ENCODE measurements at regions not wholly inside any gene's neighbourhood (a gene's known extent, or its start where the extent isn't known, plus 50 kb on each side); places are given as distances from the start of the nearest gene placed in this dataset.

DNA sequence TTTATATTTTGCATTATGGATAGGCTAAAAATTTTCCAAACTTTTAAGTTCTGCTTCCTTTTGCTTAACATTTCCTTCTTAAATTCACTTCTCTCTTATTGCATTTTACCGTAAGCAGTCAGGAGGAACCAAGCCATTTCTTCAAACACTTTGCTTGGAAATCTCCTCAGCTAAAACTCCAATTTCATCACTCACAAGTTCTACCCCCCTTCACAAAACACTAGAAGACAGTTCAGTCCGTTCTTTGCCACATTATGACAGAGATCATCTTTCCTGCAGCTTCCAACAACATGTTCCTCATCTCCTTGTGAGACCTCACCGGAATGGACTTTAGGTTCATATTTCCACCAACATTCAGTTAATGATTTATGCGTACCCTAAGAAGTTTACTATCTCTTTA lies 79.2 kb upstream of the LY86 start:
- Histone ChIP-seq H3K27ac (replicated peaks) (no peak overlapping the region), H3K36me3 (no peaks in the 10 kb centered on the region), H3K4me1 (no peaks in the 10 kb centered on the region), H3K27me3 (ENCODE audit: low read depth) (peaks cover 1% of the 10 kb centered on the region), H3K9me3 (replicated peaks) (peaks cover 12% of the 10 kb centered on the region), H3K4me3 (no peak overlapping the region)
- intact Hi-C loops (cut with micrococcal nuclease), result no loop called here
- DNase-seq, result no peak
- TF ChIP-seq, protein P1, sequence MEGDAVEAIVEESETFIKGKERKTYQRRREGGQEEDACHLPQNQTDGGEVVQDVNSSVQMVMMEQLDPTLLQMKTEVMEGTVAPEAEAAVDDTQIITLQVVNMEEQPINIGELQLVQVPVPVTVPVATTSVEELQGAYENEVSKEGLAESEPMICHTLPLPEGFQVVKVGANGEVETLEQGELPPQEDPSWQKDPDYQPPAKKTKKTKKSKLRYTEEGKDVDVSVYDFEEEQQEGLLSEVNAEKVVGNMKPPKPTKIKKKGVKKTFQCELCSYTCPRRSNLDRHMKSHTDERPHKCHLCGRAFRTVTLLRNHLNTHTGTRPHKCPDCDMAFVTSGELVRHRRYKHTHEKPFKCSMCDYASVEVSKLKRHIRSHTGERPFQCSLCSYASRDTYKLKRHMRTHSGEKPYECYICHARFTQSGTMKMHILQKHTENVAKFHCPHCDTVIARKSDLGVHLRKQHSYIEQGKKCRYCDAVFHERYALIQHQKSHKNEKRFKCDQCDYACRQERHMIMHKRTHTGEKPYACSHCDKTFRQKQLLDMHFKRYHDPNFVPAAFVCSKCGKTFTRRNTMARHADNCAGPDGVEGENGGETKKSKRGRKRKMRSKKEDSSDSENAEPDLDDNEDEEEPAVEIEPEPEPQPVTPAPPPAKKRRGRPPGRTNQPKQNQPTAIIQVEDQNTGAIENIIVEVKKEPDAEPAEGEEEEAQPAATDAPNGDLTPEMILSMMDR (IDR thresholded peaks at IDR 0.05; ENCODE audit: borderline replicate concordance), result no peak

DNA sequence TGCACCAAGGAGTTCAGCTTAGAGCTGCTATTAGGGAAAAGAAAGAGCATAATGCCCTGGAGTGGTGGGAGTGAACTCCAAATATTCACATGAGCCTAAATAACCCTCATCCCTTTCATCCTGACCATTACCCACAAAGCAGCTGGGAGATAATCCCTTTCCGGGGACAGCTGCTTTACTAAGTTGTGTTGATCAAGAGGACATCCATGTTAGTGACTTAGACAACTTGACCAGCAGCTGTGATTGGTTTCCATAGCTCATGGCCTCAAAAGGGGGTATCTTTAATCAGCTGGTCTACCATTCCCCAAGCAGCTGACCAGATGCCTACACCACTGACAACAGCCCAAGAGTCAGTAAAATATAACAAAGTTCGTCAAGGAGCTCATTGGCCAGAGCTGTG lies 75.8 kb upstream of the LY86 start:
- no peaks in the 10 kb centered on the region for H3K36me3 ChIP-seq
- H3K4me1 ChIP-seq, result peaks cover 4% of the 10 kb centered on the region
- TF ChIP-seq, protein P1 (IDR thresholded peaks at IDR 0.05; ENCODE audit: borderline replicate concordance), result no peak
- intact Hi-C loops (cut with micrococcal nuclease), result no loop called here
- no peak overlapping the region for H3K4me3 ChIP-seq
- H3K27ac ChIP-seq (replicated peaks), result no peak overlapping the region
- H3K9me3 ChIP-seq (replicated peaks), result peaks cover 12% of the 10 kb centered on the region
- DNase-seq, result no peak
- H3K27me3 ChIP-seq (ENCODE audit: low read depth), result peaks cover 26% of the 10 kb centered on the region

DNA sequence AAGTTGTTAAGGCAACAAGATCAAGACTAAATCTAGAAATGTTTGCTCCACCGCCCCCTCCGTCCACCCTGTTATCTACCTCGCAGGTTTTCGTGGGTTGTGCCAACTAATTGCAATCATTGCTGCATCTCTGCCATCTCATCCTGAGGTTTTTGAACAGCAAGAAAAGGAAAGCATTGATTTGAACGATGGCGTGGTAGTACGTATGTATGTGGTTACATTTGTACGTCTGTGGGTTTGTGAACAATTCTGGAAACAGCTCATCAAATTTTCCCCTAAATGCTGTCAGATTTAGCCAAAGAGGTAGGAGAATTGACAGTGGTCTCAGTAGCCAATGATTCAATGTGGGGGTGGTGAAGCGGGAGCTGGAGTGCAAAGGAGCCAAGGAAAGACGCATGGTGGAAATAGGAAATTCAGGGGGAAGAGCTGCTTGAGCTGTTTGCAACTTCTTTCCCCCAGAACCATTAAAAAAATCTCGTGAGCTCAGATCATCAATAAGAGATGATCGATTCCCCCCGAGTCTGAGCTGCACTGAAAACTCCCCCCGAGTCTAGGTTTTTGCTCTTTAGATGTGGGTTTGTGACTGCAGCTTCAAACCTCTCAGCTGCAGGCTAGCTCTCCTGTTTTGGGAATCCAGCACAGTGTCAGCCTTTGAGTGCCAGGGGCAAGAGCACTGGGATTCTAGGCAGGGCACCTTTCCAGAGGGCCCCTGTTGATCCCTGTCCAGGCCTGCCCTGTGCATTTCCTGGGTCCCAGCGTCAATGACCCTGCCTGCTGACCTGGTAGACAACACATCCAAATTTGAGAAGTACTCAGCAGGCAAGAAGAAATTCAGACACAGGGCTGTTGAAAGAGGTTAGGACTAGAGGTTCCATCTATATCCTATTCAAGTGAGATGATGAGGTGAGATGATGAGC lies 72.6 kb upstream of the LY86 start:
- TF ChIP-seq, protein P1 (IDR thresholded peaks at IDR 0.05; ENCODE audit: borderline replicate concordance), result no peak
- Histone ChIP-seq H3K9me3 (replicated peaks) (no peaks in the 10 kb centered on the region), H3K4me1 (peaks cover 4% of the 10 kb centered on the region), H3K27me3 (ENCODE audit: low read depth) (peaks cover 47% of the 10 kb centered on the region), H3K4me3 (no peak overlapping the region), H3K27ac (replicated peaks) (no peak overlapping the region), H3K36me3 (no peaks in the 10 kb centered on the region)
- DNase-seq, result no peak
- intact Hi-C loops (cut with micrococcal nuclease), result no loop called here

DNA sequence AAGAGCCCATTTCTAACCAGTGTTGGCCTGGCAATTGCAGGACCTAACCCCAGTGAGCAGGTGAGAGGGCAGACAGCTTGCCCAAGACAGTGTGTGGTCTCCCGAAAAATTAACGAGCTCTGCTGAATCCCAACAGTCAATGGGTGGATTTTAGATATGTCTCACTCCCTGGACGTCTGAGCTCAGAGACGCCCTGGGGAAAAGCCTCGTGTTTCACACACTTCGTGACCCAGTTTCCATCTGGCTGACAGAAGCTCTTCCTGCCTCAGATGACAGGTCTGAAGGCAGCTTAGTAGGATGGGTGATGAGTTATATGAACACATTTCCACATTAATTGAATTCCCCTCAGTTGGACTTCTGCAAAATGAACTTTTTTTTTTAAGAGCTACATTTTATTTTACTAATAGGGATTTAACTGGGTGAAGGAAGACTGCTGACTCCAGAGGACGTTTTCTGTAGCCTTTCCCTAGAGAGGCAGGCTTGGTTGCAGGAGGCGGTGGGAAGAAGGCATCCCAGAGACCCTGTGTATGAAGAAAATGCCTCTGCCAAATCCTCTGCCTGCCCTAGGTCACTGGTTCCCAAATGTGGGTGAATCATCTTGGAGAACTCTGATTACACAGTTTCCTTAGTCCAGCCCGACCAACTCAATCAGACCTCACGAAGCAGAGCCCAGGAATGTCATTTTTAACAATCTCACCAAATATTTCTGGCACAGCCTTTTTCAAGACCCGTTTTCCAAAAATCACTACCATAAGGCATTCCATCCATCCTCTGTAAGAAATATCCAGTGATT lies 71.7 kb upstream of the LY86 start:
- H3K4me1 ChIP-seq, result peaks cover 4% of the 10 kb centered on the region
- TF ChIP-seq, protein P1 (IDR thresholded peaks at IDR 0.05; ENCODE audit: borderline replicate concordance), result no peak
- no peak overlapping the region for H3K27ac ChIP-seq (replicated peaks)
- H3K4me3 ChIP-seq, result no peak overlapping the region
- H3K9me3 ChIP-seq (replicated peaks), result no peaks in the 10 kb centered on the region
- no peaks in the 10 kb centered on the region for H3K36me3 ChIP-seq
- H3K27me3 ChIP-seq (ENCODE audit: low read depth), result peaks cover 55% of the 10 kb centered on the region
- no peak for DNase-seq
- intact Hi-C loops (cut with micrococcal nuclease), result no loop called here

DNA sequence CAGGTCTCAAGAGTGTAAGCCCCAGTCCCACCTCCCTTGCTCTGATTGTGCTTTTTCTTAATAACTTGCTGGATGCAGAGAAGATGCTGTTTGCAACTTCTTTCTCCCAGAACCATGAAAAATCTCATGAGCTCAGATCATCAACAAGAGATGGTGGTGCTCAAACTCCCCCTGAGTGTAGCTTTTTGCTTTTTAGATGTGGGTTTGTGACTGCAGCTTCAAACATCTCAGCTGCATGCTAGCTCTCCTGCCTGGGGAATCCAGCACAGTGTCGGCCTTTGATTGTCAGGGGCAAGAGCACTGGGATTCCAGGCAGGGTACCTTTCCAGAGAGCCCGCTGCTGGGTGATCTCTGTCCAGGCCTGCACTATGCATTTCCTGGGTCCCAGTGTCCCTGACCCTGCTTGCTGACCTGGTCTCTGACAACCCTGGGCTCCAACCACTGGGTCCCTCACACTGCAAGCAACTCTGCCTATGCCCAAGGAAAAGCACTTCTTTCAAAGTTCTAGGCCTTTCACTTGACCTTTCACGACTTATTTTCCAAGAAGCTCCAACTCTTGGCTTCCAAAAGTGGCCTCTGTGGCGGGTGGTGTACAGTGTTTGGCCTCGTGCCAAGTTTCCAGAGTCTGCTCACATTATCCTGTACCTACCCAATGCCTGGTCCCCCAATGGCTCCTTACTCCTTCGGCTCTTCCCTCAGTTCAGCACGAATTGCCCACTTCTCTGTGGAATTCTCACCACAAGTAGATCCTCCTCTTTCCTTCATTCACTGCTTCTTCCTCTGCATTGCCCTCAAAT lies 69.7 kb upstream of the LY86 start:
- intact Hi-C loops (cut with micrococcal nuclease), result no loop called here
- TF ChIP-seq, protein P1 (IDR thresholded peaks at IDR 0.05; ENCODE audit: borderline replicate concordance), result no peak
- no peak for DNase-seq
- no peak overlapping the region for H3K27ac ChIP-seq (replicated peaks)
- peaks cover 64% of the 10 kb centered on the region for H3K27me3 ChIP-seq (ENCODE audit: low read depth)
- H3K4me3 ChIP-seq, result no peak overlapping the region
- peaks cover 4% of the 10 kb centered on the region for H3K4me1 ChIP-seq
- H3K9me3 ChIP-seq (replicated peaks), result no peaks in the 10 kb centered on the region
- H3K36me3 ChIP-seq, result no peaks in the 10 kb centered on the region

All from left ventricle myocardium inferior (tissue), 1 donor.